Endothelial cell (in vitro differentiated cells): ENCODE measurements at regions not wholly inside any gene's neighbourhood (a gene's known extent, or its start where the extent isn't known, plus 50 kb on each side); places are given as distances from the start of the nearest gene placed in this dataset.

Experiments used
- DNase-seq: peaks from one replicate; pipeline ENCODE4 v3.0.0; 2021; ENCODE audit warnings: low spot score
- H3K27ac Mint-ChIP-seq: one replicate; pipeline ENCODE4 v1.8.0; 2021; ENCODE audit warnings: mixed read lengths, inconsistent platforms; ENCODE audit not compliant: unreplicated experiment
- H3K27me3 Mint-ChIP-seq: one replicate; pipeline ENCODE4 v1.8.0; 2021; ENCODE audit warnings: mild to moderate bottlenecking, moderate library complexity, mixed read lengths, inconsistent platforms; ENCODE audit not compliant: unreplicated experiment
- H3K36me3 Mint-ChIP-seq: one replicate; pipeline ENCODE4 v1.8.0; 2021; ENCODE audit warnings: mild to moderate bottlenecking, low read depth, mixed read lengths, inconsistent platforms; ENCODE audit not compliant: unreplicated experiment
- H3K4me1 Mint-ChIP-seq: one replicate; pipeline ENCODE4 v1.8.0; 2021; ENCODE audit warnings: mild to moderate bottlenecking, mixed read lengths, inconsistent platforms; ENCODE audit not compliant: unreplicated experiment
- H3K4me3 Mint-ChIP-seq: one replicate; pipeline ENCODE4 v1.8.0; 2021; ENCODE audit warnings: mild to moderate bottlenecking, mixed read lengths, inconsistent platforms; ENCODE audit not compliant: unreplicated experiment
- H3K9me3 Mint-ChIP-seq: one replicate; pipeline ENCODE4 v1.8.0; 2021; ENCODE audit warnings: mixed read lengths, inconsistent platforms; ENCODE audit not compliant: unreplicated experiment
- TF ChIP-seq, protein P1 (sequence below): fragments of 200-600 bp; sonication (generic); IDR thresholded peaks from one replicate; pipeline ENCODE4 v1.5.0; 2021; ENCODE audit warnings: antibody characterized with exemption; ENCODE audit not compliant: unreplicated experiment

DNA sequence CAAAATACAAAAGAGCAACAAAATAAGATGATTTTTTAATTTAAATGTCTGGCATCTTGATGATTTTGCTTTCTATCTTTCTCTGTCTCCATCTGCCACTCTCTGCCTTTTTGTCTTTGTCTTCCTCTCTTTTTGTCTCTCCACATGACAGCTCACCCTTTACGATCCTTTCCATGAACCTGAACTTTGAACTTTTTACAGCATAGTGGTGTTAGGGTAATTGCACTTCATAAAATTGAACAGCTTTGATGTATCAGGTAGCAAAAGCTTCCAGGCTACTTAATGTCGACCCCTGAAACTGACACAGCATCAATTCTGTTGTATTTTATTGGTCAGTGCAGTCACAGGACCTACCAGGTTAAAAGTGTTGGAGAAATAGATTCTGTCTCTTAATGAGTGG lies 1517.0 kb downstream of the ADGRL3 start:
- TF ChIP-seq, protein P1, sequence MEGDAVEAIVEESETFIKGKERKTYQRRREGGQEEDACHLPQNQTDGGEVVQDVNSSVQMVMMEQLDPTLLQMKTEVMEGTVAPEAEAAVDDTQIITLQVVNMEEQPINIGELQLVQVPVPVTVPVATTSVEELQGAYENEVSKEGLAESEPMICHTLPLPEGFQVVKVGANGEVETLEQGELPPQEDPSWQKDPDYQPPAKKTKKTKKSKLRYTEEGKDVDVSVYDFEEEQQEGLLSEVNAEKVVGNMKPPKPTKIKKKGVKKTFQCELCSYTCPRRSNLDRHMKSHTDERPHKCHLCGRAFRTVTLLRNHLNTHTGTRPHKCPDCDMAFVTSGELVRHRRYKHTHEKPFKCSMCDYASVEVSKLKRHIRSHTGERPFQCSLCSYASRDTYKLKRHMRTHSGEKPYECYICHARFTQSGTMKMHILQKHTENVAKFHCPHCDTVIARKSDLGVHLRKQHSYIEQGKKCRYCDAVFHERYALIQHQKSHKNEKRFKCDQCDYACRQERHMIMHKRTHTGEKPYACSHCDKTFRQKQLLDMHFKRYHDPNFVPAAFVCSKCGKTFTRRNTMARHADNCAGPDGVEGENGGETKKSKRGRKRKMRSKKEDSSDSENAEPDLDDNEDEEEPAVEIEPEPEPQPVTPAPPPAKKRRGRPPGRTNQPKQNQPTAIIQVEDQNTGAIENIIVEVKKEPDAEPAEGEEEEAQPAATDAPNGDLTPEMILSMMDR, result no peak
- Mint-ChIP-seq H3K36me3 (no peaks in the 10 kb centered on the region), H3K4me3 (no peak overlapping the region), H3K27ac (no peak overlapping the region), H3K27me3 (no peaks in the 10 kb centered on the region), H3K9me3 (no peaks in the 10 kb centered on the region), H3K4me1 (peaks cover 5% of the 10 kb centered on the region)
- DNase-seq, result no peak

DNA sequence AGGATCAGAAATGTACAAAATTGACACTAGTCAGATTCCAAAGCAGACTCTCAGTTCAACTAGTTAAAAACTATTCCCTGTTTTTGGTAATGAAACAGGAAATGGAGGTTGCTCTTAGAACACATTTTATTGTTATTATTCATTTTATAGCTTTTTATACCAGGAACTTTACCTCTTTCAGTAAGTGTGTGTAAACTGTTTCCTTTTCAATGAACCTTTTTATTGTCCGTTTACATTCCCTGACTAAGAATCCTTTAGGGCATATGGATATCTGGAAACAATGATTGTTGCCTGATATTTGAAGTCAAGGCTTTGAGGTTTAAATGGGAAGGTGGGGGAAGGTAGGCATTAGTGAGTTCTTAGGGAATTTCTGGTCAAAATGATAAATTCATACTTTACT lies 1511.4 kb downstream of the ADGRL3 start:
- DNase-seq, result no peak
- H3K36me3 Mint-ChIP-seq, result no peaks in the 10 kb centered on the region
- H3K27ac Mint-ChIP-seq, result no peak overlapping the region
- H3K27me3 Mint-ChIP-seq, result no peaks in the 10 kb centered on the region
- peaks cover 5% of the 10 kb centered on the region for H3K4me1 Mint-ChIP-seq
- no peaks in the 10 kb centered on the region for H3K9me3 Mint-ChIP-seq
- TF ChIP-seq, protein P1, result no peak
- H3K4me3 Mint-ChIP-seq, result no peak overlapping the region

DNA sequence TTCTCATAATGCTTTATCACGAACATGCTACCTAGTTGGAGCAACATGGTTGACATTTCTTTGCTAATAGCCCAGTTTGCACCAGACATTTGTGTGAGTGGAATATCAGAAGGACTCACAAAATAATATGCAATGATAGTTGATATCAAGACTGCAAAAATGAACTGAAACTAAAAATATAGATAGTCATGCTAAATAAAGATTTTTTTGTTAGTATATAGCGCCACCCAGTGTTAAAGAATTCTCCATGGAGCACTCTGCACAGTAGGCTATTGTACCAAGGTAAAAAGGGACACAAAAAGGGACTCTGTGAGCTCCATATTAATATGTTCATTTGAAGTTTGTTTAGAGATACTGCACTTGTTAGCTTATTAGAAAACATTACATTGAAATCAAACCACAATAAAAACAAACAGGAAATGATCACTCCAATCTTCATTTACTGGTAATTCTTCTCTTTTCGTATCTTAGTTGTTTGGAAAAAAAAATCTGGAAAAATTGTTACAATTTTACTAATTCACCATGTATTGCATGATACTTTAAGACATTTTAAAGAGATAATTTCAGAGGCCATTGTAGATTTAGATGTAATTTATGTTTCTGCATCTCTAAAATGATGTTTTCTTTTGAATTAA lies 1509.6 kb downstream of the ADGRL3 start:
- TF ChIP-seq, protein P1, result peak; percentile 77
- peaks cover 5% of the 10 kb centered on the region for H3K4me1 Mint-ChIP-seq
- DNase-seq, result peak; percentile 12
- no peaks in the 10 kb centered on the region for H3K27me3 Mint-ChIP-seq
- H3K4me3 Mint-ChIP-seq, result no peak overlapping the region
- no peak overlapping the region for H3K27ac Mint-ChIP-seq
- H3K9me3 Mint-ChIP-seq, result no peaks in the 10 kb centered on the region
- no peaks in the 10 kb centered on the region for H3K36me3 Mint-ChIP-seq

DNA sequence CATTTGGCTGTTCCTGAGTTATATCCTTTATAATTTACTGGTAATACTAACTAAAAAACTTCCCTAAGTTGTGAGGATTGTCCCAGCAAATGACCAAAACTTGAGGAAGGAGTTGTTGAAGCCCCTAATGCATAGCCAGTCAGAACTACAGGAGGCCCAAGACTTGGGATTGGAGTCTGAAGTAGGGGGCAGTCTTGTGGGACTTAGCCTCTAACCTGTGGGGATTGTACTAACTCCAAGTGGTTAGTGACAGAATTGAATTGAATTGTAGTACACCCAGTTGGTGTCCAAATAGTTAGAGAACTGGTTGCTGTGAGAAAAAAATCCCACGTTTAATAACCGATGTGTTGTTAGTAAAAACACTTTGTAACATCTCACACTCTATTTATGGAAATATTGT lies 1506.3 kb downstream of the ADGRL3 start:
- TF ChIP-seq, protein P1, result no peak
- no peaks in the 10 kb centered on the region for H3K36me3 Mint-ChIP-seq
- H3K27ac Mint-ChIP-seq, result no peak overlapping the region
- H3K9me3 Mint-ChIP-seq, result no peaks in the 10 kb centered on the region
- DNase-seq, result no peak
- H3K4me3 Mint-ChIP-seq, result no peak overlapping the region
- no peaks in the 10 kb centered on the region for H3K27me3 Mint-ChIP-seq
- no peaks in the 10 kb centered on the region for H3K4me1 Mint-ChIP-seq

DNA sequence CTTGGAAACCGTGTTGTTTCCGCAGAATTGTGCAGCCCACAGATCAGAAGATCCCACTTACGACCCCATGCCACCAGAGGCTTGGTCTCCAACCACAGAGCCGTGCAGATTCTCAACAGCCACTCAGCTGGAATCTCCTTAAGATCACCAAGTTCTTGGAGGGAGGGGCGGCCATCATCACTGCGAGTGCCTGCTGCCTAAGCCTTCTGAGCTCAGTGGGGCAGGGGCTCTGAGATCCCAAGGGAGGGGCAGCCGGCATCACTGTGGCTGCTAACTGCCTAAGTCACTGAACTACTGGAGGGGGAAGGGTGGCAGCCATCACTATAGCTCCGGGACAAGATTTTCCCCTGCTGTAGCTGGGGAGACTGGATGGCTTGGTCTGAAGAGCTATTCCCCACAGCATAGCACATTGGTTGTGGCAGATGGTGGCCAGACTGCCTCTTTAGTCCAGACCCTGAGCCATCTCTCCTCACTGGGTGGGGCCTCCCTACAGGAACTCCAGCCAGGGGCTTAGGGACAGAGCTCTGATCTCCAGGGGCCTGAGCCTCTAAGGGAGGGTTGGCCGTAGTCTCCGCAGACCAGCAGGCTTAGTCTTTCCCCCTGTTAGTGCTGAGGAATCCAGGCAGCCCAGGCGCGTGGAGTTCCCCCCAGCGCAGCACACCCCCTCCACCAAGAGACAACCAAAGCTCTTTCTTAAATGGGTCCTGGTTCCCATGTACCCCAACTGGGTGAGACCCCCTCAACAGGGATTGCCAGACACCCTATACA lies 1483.9 kb downstream of the ADGRL3 start:
- DNase-seq, result no peak
- Mint-ChIP-seq H3K36me3 (no peaks in the 10 kb centered on the region), H3K4me1 (no peaks in the 10 kb centered on the region), H3K9me3 (no peaks in the 10 kb centered on the region), H3K4me3 (no peak overlapping the region), H3K27ac (no peak overlapping the region), H3K27me3 (no peaks in the 10 kb centered on the region)
- TF ChIP-seq, protein P1, result no peak
